GM13977 (cell line): ENCODE measurements at regions not wholly inside any gene's neighbourhood (a gene's known extent, or its start where the extent isn't known, plus 50 kb on each side); places are given as distances from the start of the nearest gene placed in this dataset.

ENCODE experiments used
- DNase-seq: peaks from one replicate; pipeline ENCODE4 v3.0.0; 2012; ENCODE audit warnings: low spot score
- CTCF ChIP-seq: IDR thresholded peaks from 2 replicates; pipeline ENCODE4 v1.5.1; 2012; ENCODE audit warnings: mild to moderate bottlenecking, control low read depth; ENCODE audit not compliant: insufficient read depth; ENCODE audit errors: extremely low read depth, missing control alignments
- in situ Hi-C: fragments of 300-500 bp; cut with MboI; formaldehyde crosslinking; loops from one replicate; pipeline ENCODE4 v1.12.0; 2022; ENCODE audit warnings: low sequenced_read_pairs, low pct_unique_long_range_greater_than_20kb, mixed read lengths, inconsistent platforms; ENCODE audit not compliant: unreplicated experiment

GRCh38 chr3:73727854-73728253 is 103.1 kb upstream of the PDZRN3 start:
- in situ Hi-C loops, result no loop called here
- TF ChIP-seq CTCF, result no peak
- no peak for DNase-seq

- TF ChIP-seq CTCF, result no peak
- in situ Hi-C loops, result no loop called here
- no peak for DNase-seq
These were observed 102.5 kb upstream of the PDZRN3 start for GRCh38 chr3:73727117-73727821.

GRCh38 chr3:73723596-73723995 is 98.9 kb upstream of the PDZRN3 start:
- in situ Hi-C loops, result no loop called here
- TF ChIP-seq CTCF, result no peak

GRCh38 chr3:73719861-73720260 is 95.1 kb upstream of the PDZRN3 start:
- no peak for TF ChIP-seq CTCF
- no peak for DNase-seq
- in situ Hi-C loops, result no loop called here

More at GRCh38 chr3:73723596-73723995, 98.9 kb upstream of the PDZRN3 start:
- no peak for DNase-seq

- no peak for DNase-seq
- in situ Hi-C loops, result no loop called here
- no peak for TF ChIP-seq CTCF
These were observed 94.7 kb upstream of the PDZRN3 start for GRCh38 chr3:73719413-73719851.

- DNase-seq, result no peak
- TF ChIP-seq CTCF, result no peak
- in situ Hi-C loops, result no loop called here
These were observed 93.8 kb upstream of the PDZRN3 start for GRCh38 chr3:73718326-73719110.
